HCT116 (cell line): ENCODE measurements at regions not wholly inside any gene's neighbourhood (a gene's known extent, or its start where the extent isn't known, plus 50 kb on each side); places are given as distances from the start of the nearest gene placed in this dataset.

ENCODE experiments used
- ATAC-seq: fragments of 200-7000 bp; cut with Tn5 transposase; 2 replicates; pipeline ENCODE4 v1.9.1; 2020; ENCODE audit warnings: mild to moderate bottlenecking, moderate library complexity
- BruUV-seq: library from RNA; stranded (reverse); fragments of 400-500 nt; replicated peaks from 2 replicates; lab custom pipeline; 2021; lab: Mats Ljungman, UMichigan
- CTCF ChIA-PET: fragments of 300-600 bp; sonication (Branson Sonifier 250); formaldehyde crosslinking; loops from one replicate; lab custom pipeline; 2021; ENCODE audit warnings: antibody characterized with exemption; lab: Charles Lee
- POLR2A ChIA-PET: fragments of 300-600, 350-600 bp; sonication (Branson Sonifier 250); formaldehyde crosslinking; loops from one replicate; lab custom pipeline; 2021; ENCODE audit warnings: antibody characterized with exemption; lab: Charles Lee
- RAD21 ChIA-PET, 2 experiments: fragments of 300-600 bp; sonication (Branson Sonifier 250); formaldehyde crosslinking; loops; one replicate each; lab custom pipeline; 2023; ENCODE audit warnings: low total read pairs in 2 of 2; ENCODE audit not compliant: uncharacterized antibody in 2 of 2, unreplicated experiment in 2 of 2, low non-redundant PET in 1 of 2; lab: Charles Lee
- DNase-seq: peaks from one replicate; pipeline ENCODE4 v3.0.0-alpha.2; 2010; ENCODE audit warnings: low read depth, low spot score
- H2AFZ ChIP-seq: fragments of 200-600 bp; shearing (Covaris generic), sonication (generic); 2 replicates; pipeline ENCODE4 v1.6.1; 2017; ENCODE audit warnings: low read depth, mixed run types, mixed read lengths, antibody characterized with exemption, low read length; ENCODE audit not compliant: poor library complexity, severe bottlenecking
- H3K27ac ChIP-seq: 2 replicates; pipeline ENCODE4 v1.5.1; 2012; ENCODE audit warnings: low read depth, low read length
- H3K27me3 ChIP-seq: fragments of 200-600 bp; sonication (generic); 2 replicates; pipeline ENCODE4 v1.6.1; 2016; ENCODE audit warnings: mixed run types, low read length, mixed read lengths; ENCODE audit not compliant: insufficient read depth
- H3K36me3 ChIP-seq, 2 experiments: fragments of 200-500 bp in 1 of 2; fragments of 200-600 bp in 1 of 2; sonication (Bioruptor generic) in 1 of 2; sonication (generic) in 1 of 2; 2 replicates each; pipeline versions ENCODE4 v1.5.1 to v1.6.1; 2014 to 2016; ENCODE audit warnings: low read length in 2 of 2, inconsistent platforms in 1 of 2, mixed read lengths in 1 of 2, mixed run types in 1 of 2; ENCODE audit not compliant: insufficient read depth in 2 of 2, control insufficient read depth in 1 of 2
- H3K4me1 ChIP-seq, 2 experiments: fragments of 200-600 bp in 1 of 2; sonication (generic) in 1 of 2; 2 replicates each; pipeline versions ENCODE4 v1.5.1 to v1.6.1; 2012 to 2017; ENCODE audit warnings: low read length in 2 of 2, inconsistent platforms in 1 of 2, mild to moderate bottlenecking in 1 of 2, mixed read lengths in 1 of 2, mixed run types in 1 of 2, moderate library complexity in 1 of 2; ENCODE audit not compliant: insufficient read depth in 2 of 2, control insufficient read depth in 1 of 2
- H3K4me2 ChIP-seq: fragments of 200-600 bp; sonication (generic); 2 replicates; pipeline ENCODE4 v1.6.1; 2017; ENCODE audit warnings: mixed run types, low read length, mixed read lengths
- H3K4me3 ChIP-seq, 2 experiments: fragments of 200-600 bp in 1 of 2; sonication (generic) in 1 of 2; replicated peaks in 1 of 2; 2 replicates each; pipeline ENCODE4 v1.5.1; 2011 to 2016; ENCODE audit warnings: low read length in 2 of 2, control low read depth in 1 of 2, low read depth in 1 of 2, mild to moderate bottlenecking in 1 of 2, mixed read lengths in 1 of 2, mixed run types in 1 of 2
- H3K79me2 ChIP-seq: fragments of 200-600 bp; sonication (generic); 2 replicates; pipeline ENCODE4 v1.6.1; 2017; ENCODE audit warnings: mild to moderate bottlenecking, mixed run types, low read length, moderate library complexity, mixed read lengths; ENCODE audit not compliant: insufficient read depth
- H3K9ac ChIP-seq: fragments of 200-600 bp; sonication (generic); 2 replicates; pipeline ENCODE4 v1.6.1; 2016; ENCODE audit warnings: low read length, mixed read lengths
- H3K9me2 ChIP-seq: fragments of 200-600 bp; sonication (generic), shearing (Covaris generic); 2 replicates; pipeline ENCODE4 v1.6.1; 2017; ENCODE audit warnings: mixed run types, mild to moderate bottlenecking, moderate library complexity; ENCODE audit not compliant: insufficient read depth
- H3K9me3 ChIP-seq, 2 experiments: fragments of 200-500 bp in 1 of 2; fragments of 200-600 bp in 1 of 2; sonication (Bioruptor generic) in 1 of 2; sonication (generic) in 1 of 2; 2 replicates each; pipeline ENCODE4 v1.6.1; 2014 to 2017; ENCODE audit warnings: low read length in 2 of 2, mixed read lengths in 2 of 2, inconsistent platforms in 1 of 2, low read depth in 1 of 2, mild to moderate bottlenecking in 1 of 2, mixed run types in 1 of 2, moderate library complexity in 1 of 2; ENCODE audit not compliant: control insufficient read depth in 1 of 2, insufficient read depth in 1 of 2
- H4K20me1 ChIP-seq: fragments of 200-600 bp; sonication (generic), shearing (Covaris generic); 2 replicates; pipeline ENCODE4 v1.6.1; 2017; ENCODE audit warnings: mixed run types, mild to moderate bottlenecking, moderate library complexity; ENCODE audit not compliant: insufficient read depth
- ATF3 ChIP-seq: IDR thresholded peaks from 2 replicates; pipeline ENCODE4 v1.6.1; 2012
- CTCF ChIP-seq, 3 experiments: fragments of 200-600 bp in 1 of 3; sonication (generic) in 1 of 3; IDR thresholded peaks in 2 of 3; conservative IDR thresholded peaks in 1 of 3; 2 replicates each; pipeline ENCODE4 v1.5.1; 2012 to 2017; ENCODE audit warnings: low read depth in 2 of 3, low read length in 2 of 3, antibody characterized with exemption in 1 of 3, borderline replicate concordance in 1 of 3, control low read depth in 1 of 3, mild to moderate bottlenecking in 1 of 3, mixed read lengths in 1 of 3, mixed run types in 1 of 3, moderate library complexity in 1 of 3; ENCODE audit not compliant: insufficient read depth in 1 of 3
- ELF1 ChIP-seq: IDR thresholded peaks from 2 replicates; pipeline ENCODE4 v1.6.1; 2012; ENCODE audit warnings: low read depth, borderline replicate concordance
- EZH2 ChIP-seq: fragments of 200-600 bp; sonication (generic); IDR thresholded peaks from 2 replicates; pipeline ENCODE4 v1.6.1; 2017; ENCODE audit warnings: antibody characterized with exemption, mixed run types
- REST ChIP-seq: IDR thresholded peaks from 2 replicates; pipeline ENCODE4 v1.6.1; 2012; ENCODE audit warnings: low read depth
- intact Hi-C: fragments of 100-400 bp; cut with micrococcal nuclease; formaldehyde crosslinking; loops from 2 replicates; pipeline ENCODE4 v1.10.0; 2022

GRCh38 chr14:89489761-89490437 is 72.9 kb upstream of the FOXN3 start (continued):
- no peak for TF ChIP-seq ATF3
- no peak for TF ChIP-seq EZH2
- no peak for TF ChIP-seq REST

GRCh38 chr14:89486961-89487360 is 69.9 kb upstream of the FOXN3 start:
- no TSS peak for BruUV-seq
- Histone ChIP-seq H3K27me3 (no peaks in the 10 kb centered on the region), H3K9ac (no peak overlapping the region), H3K9me2 (no peaks in the 10 kb centered on the region), H3K4me2 (no peak overlapping the region), H3K9me3 (no peaks in the 10 kb centered on the region), H3K27ac (no peak overlapping the region), H4K20me1 (no peaks in the 10 kb centered on the region), H2AFZ (no peak overlapping the region), H3K36me3 (no peaks in the 10 kb centered on the region), H3K79me2 (no peaks in the 10 kb centered on the region), H3K4me3 (no peak overlapping the region), H3K4me1 (peaks cover 0 to 3% of the 10 kb centered on the region in 2 experiments; a peak in 1 of 4 replicates)
- ATAC-seq (no peak), DNase-seq (no peak)
- ChIA-PET RAD21 (no interaction called here), CTCF (no interaction called here), POLR2A (no interaction called here)
- intact Hi-C loops = no loop called here
- no peak for TF ChIP-seq CTCF (IDR thresholded peaks at IDR 0.05 in 2 of 3, conservative IDR thresholded peaks at IDR 0.05 in 1 of 3; ENCODE audit: borderline replicate concordance in 1 of 3, insufficient read depth in 1 of 3, low read depth in 2 of 3, low read length in 2 of 3)
- TF ChIP-seq ELF1 = no peak
